NB4 (cell line): ENCODE measurements at regions not wholly inside any gene's neighbourhood (a gene's known extent, or its start where the extent isn't known, plus 50 kb on each side); places are given as distances from the start of the nearest gene placed in this dataset.

Experiments used
- DNase-seq: peaks from one replicate; pipeline ENCODE4 v3.0.0; 2010; ENCODE audit warnings: low read depth
- H3K4me3 ChIP-seq: one replicate; pipeline ENCODE4 v1.5.1; 2011; ENCODE audit warnings: mild to moderate bottlenecking, low read depth, low read length, moderate library complexity
- CTCF ChIP-seq: IDR thresholded peaks from one replicate; pipeline ENCODE4 v1.5.1; 2012; ENCODE audit warnings: low read depth, low read length
- MAX ChIP-seq: IDR thresholded peaks from 2 replicates; pipeline ENCODE4 v1.6.1; 2011; ENCODE audit warnings: low read depth, low read length
- MYC ChIP-seq: IDR thresholded peaks from 2 replicates; pipeline ENCODE4 v1.6.1; 2011; ENCODE audit warnings: low read depth, low read length
- POLR2A ChIP-seq: IDR thresholded peaks from 2 replicates; pipeline ENCODE4 v1.6.1; 2011; ENCODE audit warnings: mild to moderate bottlenecking; ENCODE audit not compliant: insufficient read length; ENCODE audit errors: extremely low read depth

- no peak overlapping the region for H3K4me3 ChIP-seq
- no peak for TF ChIP-seq MYC
- TF ChIP-seq CTCF = no peak
- no peak for TF ChIP-seq MAX
- TF ChIP-seq POLR2A = no peak
- no peak for DNase-seq
These were observed 183.7 kb downstream of the CD109 start for GRCh38 chr6:73879501-73880293.

- DNase-seq = no peak
- H3K4me3 ChIP-seq = no peak overlapping the region
- TF ChIP-seq MYC = no peak
- no peak for TF ChIP-seq MAX
- no peak for TF ChIP-seq POLR2A
- TF ChIP-seq CTCF = no peak
These were observed 182.4 kb downstream of the CD109 start for GRCh38 chr6:73878403-73878802.
